GM11168 (cell line): ENCODE measurements at regions not wholly inside any gene's neighbourhood (a gene's known extent, or its start where the extent isn't known, plus 50 kb on each side); places are given as distances from the start of the nearest gene placed in this dataset.
"Not testable (repeated sequence)": the region's sequence is repeated elsewhere in the genome, so short reads cannot be mapped to it uniquely, and the experiment has no call there.

Experiments
- in situ Hi-C: fragments of 300-500 bp; cut with MboI; formaldehyde crosslinking; loops from one replicate; pipeline ENCODE4 v1.12.0; 2022; ENCODE audit warnings: low sequenced_read_pairs; ENCODE audit not compliant: unreplicated experiment

GRCh38 chr11:16554361-16554760 is 184.1 kb upstream of the C11orf58 start:
- in situ Hi-C loops, result no loop called here

- in situ Hi-C loops, result loop anchor here (25.0 kb wide), 1 partner anchor 1261 kb away; no protein-coding TSS in a partner anchor
Measured at GRCh38 chr11:16547879-16548278, 190.6 kb upstream of the C11orf58 start.

GRCh38 chr11:16543642-16544041 is 187.3 kb upstream of the SOX6 start:
- in situ Hi-C loops, result loop anchor here (25.0 kb wide), 1 partner anchor 1256 kb away; no protein-coding TSS in a partner anchor

GRCh38 chr11:16542353-16542752 is 186.0 kb upstream of the SOX6 start:
- in situ Hi-C loops, result loop anchor here (25.0 kb wide), 1 partner anchor 1255 kb away; no protein-coding TSS in a partner anchor

GRCh38 chr11:16536513-16536912 is 180.2 kb upstream of the SOX6 start:
- in situ Hi-C loops, result loop anchor here (25.0 kb wide), 1 partner anchor 1249 kb away; no protein-coding TSS in a partner anchor

- in situ Hi-C loops, result loop anchor here (25.0 kb wide), 1 partner anchor 1241 kb away; no protein-coding TSS in a partner anchor
Measured at GRCh38 chr11:16528639-16529038, 172.3 kb upstream of the SOX6 start.

- in situ Hi-C loops, result loop anchor here (25.0 kb wide), 1 partner anchor 1240 kb away; no protein-coding TSS in a partner anchor
Measured at GRCh38 chr11:16527525-16528246, 171.3 kb upstream of the SOX6 start.

- in situ Hi-C loops, result loop anchor here (25.0 kb wide), 1 partner anchor 1240 kb away; no protein-coding TSS in a partner anchor
Measured at GRCh38 chr11:16526947-16527346, 170.6 kb upstream of the SOX6 start.

GRCh38 chr11:16520713-16521112 is 164.4 kb upstream of the SOX6 start:
- in situ Hi-C loops, result not testable (repeated sequence)

- in situ Hi-C loops, result no loop called here
Measured at GRCh38 chr11:16512899-16513241, 156.5 kb upstream of the SOX6 start.

- in situ Hi-C loops, result no loop called here
Measured at GRCh38 chr11:16512198-16512898, 156.0 kb upstream of the SOX6 start.

- in situ Hi-C loops, result no loop called here
Measured at GRCh38 chr11:16511116-16512114, 155.1 kb upstream of the SOX6 start.

- in situ Hi-C loops, result no loop called here
Measured at GRCh38 chr11:16505481-16505880, 149.1 kb upstream of the SOX6 start.

GRCh38 chr11:16503891-16504290 is 147.5 kb upstream of the SOX6 start:
- in situ Hi-C loops, result not testable (repeated sequence)

- in situ Hi-C loops, result no loop called here
Measured at GRCh38 chr11:16494918-16495691, 138.8 kb upstream of the SOX6 start.

- in situ Hi-C loops, result no loop called here
Measured at GRCh38 chr11:16484434-16484833, 128.1 kb upstream of the SOX6 start.

GRCh38 chr11:16474659-16475058 is 118.3 kb upstream of the SOX6 start:
- in situ Hi-C loops, result no loop called here

GRCh38 chr11:16469968-16470367 is 113.6 kb upstream of the SOX6 start:
- in situ Hi-C loops, result no loop called here

- in situ Hi-C loops, result no loop called here
Measured at GRCh38 chr11:16468735-16469453, 112.5 kb upstream of the SOX6 start.
